Ishikawa (cell line): ENCODE measurements at regions not wholly inside any gene's neighbourhood (a gene's known extent, or its start where the extent isn't known, plus 50 kb on each side); places are given as distances from the start of the nearest gene placed in this dataset.

Experiments
- CEBPB ChIP-seq: IDR thresholded peaks from 2 replicates; pipeline ENCODE4 v1.6.1; 2012
- CREB1 ChIP-seq: IDR thresholded peaks from 2 replicates; pipeline ENCODE4 v1.6.1; 2012; ENCODE audit warnings: low read depth
- EP300 ChIP-seq: IDR thresholded peaks from 2 replicates; pipeline ENCODE4 v1.6.1; 2012; ENCODE audit warnings: borderline replicate concordance
- FOXM1 ChIP-seq: IDR thresholded peaks from 2 replicates; pipeline ENCODE4 v1.6.1; 2012; ENCODE audit warnings: low read depth, borderline replicate concordance
- NFIC ChIP-seq: IDR thresholded peaks from 2 replicates; pipeline ENCODE4 v1.6.1; 2012
- RAD21 ChIP-seq: IDR thresholded peaks from 2 replicates; pipeline ENCODE4 v1.6.1; 2012; ENCODE audit warnings: low read depth
- TAF1 ChIP-seq: IDR thresholded peaks from 2 replicates; pipeline ENCODE4 v1.6.1; 2012; ENCODE audit warnings: low read depth, mild to moderate bottlenecking
- TCF12 ChIP-seq: IDR thresholded peaks from 2 replicates; pipeline ENCODE4 v1.6.1; 2012; ENCODE audit warnings: low read depth
- YY1 ChIP-seq: IDR thresholded peaks from 2 replicates; pipeline ENCODE4 v1.6.1; 2012; ENCODE audit warnings: low read depth
- ZBTB7A ChIP-seq: IDR thresholded peaks from 2 replicates; pipeline ENCODE4 v1.6.1; 2012; ENCODE audit warnings: low read depth
- TF ChIP-seq, protein P1 (sequence below): IDR thresholded peaks from 2 replicates; pipeline ENCODE4 v1.6.1; 2012; ENCODE audit warnings: low read depth, mild to moderate bottlenecking
- TF ChIP-seq, protein P2 (sequence below): IDR thresholded peaks from 2 replicates; pipeline ENCODE4 v1.6.1; 2012

DNA sequence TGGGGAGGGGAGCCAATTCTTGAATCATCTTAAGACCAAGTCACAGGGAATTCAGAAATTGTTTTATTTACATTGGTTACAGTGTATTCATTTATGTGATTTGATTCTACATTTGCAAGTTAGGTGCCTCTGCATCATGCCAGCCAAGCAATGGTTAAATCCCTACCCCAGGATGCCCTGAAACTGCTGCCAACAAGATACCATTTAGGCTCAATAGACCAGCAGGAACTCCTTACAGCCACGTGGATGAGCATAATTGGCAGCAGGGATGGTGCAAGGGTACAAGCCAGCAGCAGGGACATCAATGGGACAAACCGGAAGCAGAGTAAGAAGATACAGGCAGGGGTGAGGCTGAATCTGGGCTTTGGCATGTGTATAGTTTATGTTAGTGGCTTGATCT is 72.4 kb upstream of the NBEA start:
- TF ChIP-seq CREB1 = no peak
- TF ChIP-seq CEBPB = no peak
- no peak for TF ChIP-seq ZBTB7A
- TF ChIP-seq TAF1 = no peak
- TF ChIP-seq EP300 = no peak
- no peak for TF ChIP-seq RAD21
- no peak for TF ChIP-seq FOXM1
- TF ChIP-seq, protein P1, sequence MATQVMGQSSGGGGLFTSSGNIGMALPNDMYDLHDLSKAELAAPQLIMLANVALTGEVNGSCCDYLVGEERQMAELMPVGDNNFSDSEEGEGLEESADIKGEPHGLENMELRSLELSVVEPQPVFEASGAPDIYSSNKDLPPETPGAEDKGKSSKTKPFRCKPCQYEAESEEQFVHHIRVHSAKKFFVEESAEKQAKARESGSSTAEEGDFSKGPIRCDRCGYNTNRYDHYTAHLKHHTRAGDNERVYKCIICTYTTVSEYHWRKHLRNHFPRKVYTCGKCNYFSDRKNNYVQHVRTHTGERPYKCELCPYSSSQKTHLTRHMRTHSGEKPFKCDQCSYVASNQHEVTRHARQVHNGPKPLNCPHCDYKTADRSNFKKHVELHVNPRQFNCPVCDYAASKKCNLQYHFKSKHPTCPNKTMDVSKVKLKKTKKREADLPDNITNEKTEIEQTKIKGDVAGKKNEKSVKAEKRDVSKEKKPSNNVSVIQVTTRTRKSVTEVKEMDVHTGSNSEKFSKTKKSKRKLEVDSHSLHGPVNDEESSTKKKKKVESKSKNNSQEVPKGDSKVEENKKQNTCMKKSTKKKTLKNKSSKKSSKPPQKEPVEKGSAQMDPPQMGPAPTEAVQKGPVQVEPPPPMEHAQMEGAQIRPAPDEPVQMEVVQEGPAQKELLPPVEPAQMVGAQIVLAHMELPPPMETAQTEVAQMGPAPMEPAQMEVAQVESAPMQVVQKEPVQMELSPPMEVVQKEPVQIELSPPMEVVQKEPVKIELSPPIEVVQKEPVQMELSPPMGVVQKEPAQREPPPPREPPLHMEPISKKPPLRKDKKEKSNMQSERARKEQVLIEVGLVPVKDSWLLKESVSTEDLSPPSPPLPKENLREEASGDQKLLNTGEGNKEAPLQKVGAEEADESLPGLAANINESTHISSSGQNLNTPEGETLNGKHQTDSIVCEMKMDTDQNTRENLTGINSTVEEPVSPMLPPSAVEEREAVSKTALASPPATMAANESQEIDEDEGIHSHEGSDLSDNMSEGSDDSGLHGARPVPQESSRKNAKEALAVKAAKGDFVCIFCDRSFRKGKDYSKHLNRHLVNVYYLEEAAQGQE = no peak
- no peak for TF ChIP-seq YY1
- TF ChIP-seq, protein P2, sequence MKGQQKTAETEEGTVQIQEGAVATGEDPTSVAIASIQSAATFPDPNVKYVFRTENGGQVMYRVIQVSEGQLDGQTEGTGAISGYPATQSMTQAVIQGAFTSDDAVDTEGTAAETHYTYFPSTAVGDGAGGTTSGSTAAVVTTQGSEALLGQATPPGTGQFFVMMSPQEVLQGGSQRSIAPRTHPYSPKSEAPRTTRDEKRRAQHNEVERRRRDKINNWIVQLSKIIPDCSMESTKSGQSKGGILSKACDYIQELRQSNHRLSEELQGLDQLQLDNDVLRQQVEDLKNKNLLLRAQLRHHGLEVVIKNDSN = no peak
- TF ChIP-seq TCF12 = no peak
- TF ChIP-seq NFIC = no peak
